HG03354 (cell line): ENCODE measurements at regions not wholly inside any gene's neighbourhood (a gene's known extent, or its start where the extent isn't known, plus 50 kb on each side); places are given as distances from the start of the nearest gene placed in this dataset.
"Not testable (repeated sequence)": the region's sequence is repeated elsewhere in the genome, so short reads cannot be mapped to it uniquely, and the experiment has no call there.

Source experiments
- ATAC-seq: cut with Tn5 transposase; IDR thresholded peaks from one replicate; pipeline ENCODE4 v1.9.1; 2021; ENCODE audit warnings: mild to moderate bottlenecking; ENCODE audit not compliant: unreplicated experiment, poor library complexity, severe bottlenecking

GRCh38 chr9:15048772-15049171 is 138.5 kb upstream of the FREM1 start:
- ATAC-seq, result no peak

DNA sequence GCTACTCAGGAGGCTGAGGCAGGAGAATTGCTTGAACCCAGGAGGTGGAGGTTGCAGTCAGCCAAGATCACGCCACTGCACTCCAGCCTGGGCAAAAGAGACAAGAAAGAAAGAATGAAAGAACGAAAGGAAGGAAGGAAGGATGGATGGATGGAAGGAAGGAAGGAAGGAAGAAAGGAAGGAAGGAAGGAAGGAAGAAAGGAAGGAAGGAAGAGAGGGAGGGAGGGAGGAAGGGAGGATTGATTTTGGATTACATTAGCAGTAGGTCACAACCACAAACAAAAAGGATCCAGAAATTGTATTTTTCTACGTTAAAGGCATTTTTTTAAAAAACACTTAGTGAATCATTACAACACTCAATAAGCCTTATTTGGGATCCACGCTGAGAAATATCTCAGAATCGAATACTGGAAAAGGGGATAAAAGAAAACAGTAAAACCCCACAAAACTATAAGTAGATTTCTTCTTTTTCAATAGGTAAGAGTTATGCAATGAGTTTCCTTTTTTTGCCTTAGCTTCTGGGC is 136.9 kb upstream of the FREM1 start:
- no peak for ATAC-seq

DNA sequence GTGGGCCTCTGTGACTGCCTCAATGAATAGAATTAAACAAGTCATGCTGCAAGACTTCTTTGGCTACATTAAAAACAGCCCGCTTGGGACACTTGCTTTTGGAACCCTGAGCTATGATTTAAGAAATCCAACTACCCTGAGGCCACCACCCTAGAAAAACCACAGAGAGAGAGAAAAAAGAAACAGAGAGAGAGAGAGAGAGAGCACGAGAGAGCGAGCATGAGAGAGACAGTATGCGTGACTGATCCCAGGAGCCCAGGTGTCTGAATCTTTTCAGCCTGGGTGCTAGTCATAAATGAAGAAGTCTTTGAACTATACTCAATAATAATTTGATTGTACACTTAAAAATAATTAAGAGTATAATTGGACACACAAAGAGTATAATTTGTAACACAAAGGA is 123.1 kb upstream of the FREM1 start:
- no peak for ATAC-seq

DNA sequence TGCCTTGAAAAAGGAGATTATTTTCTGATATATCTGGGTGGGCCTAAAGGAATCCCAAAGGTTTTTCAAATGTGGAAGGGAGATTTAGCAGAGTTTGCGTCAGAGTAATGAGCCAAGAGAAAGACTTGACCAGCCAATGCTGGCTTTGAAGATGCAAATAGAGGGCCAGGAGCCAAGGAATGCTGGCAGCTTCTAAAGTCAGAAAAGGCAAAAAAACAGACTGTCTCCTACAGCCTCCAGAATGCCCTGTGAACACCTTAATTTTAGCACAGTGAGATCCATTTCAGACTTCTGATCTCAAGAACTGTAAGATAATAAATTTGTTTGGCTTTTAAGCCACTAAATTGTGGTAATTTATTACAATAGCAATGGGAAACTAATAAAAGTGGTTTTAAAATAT is 122.6 kb upstream of the FREM1 start:
- no peak for ATAC-seq

DNA sequence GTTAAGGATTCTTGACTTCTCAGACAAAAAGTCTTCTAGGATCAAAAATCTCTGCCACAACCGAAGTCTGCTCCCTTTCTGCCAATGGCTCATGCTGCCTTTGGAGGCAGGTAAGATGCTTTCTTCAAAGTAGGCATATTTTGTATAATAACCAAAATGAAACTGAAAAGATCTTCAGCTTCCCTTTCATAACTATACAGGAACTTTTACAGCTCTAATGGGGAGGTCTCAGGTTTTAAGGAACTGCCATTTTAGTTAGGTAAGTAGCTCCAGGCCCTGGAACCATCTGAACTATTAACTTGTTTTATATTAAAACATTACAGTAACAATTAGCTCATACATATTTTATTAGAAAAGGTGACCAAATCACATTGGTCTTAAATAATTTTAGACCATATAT is 110.9 kb upstream of the FREM1 start:
- no peak for ATAC-seq

- no peak for ATAC-seq
Observed at GRCh38 chr9:15018096-15018637, 107.9 kb upstream of the FREM1 start.

DNA sequence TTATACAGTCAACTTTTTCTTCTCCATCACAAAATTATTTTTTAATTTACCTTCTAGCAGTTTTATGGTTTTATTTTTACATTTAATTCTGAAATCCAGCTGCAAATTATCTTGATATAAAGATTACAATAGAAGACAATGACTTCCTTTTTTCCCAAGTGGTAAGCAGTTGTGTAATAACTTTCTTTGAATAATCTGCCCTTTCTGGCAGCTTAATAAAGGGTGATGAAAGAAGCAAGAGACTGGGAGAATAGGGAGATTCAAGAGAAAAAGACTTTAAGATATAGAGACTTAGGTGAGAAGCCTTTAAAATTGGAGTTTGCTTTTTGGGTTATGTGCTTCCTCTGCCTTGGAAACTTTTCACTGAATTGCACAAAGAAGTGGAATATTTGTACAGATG is 100.4 kb upstream of the FREM1 start:
- ATAC-seq, result no peak

DNA sequence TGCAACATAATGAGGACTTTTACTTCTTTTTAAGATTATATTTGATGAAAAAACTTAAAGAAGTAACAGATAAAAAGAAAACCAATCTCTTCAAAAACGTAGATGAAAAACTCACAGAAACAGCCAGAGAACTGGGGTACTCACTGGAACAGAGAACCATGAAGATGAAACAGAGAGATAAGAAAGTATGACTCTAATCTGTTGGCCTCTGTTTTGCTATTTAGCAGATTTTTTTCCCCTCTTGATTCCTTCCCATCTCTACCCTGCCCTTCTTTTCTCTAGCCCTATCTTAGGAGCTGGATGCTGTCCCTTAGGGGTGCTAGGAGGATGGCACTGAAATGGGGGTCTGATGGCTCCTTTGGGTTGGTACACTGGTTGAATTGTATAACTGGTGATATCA is 97.5 kb upstream of the FREM1 start:
- ATAC-seq, result no peak

DNA sequence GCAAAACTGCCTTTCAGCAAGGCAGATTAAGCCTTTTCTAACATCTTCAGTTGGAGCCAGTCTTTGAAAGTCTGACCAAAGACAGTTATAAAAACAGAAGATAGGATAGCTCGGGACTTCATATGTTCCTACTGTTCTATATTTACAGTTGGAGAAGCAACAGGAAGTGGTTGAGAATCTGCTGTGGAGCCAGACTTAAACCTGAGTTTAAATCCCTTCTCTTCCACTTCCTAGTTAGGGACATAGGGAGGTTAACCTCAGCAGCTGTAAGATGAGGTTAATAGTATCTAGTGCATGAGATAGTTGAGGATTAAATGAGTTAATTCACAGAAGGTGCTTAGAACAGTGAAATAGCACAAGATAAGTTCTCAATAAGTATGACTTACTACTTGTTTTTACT is 84.5 kb upstream of the FREM1 start:
- ATAC-seq, result no peak

- no peak for ATAC-seq
Observed at GRCh38 chr9:14993901-14994554, 83.8 kb upstream of the FREM1 start.

DNA sequence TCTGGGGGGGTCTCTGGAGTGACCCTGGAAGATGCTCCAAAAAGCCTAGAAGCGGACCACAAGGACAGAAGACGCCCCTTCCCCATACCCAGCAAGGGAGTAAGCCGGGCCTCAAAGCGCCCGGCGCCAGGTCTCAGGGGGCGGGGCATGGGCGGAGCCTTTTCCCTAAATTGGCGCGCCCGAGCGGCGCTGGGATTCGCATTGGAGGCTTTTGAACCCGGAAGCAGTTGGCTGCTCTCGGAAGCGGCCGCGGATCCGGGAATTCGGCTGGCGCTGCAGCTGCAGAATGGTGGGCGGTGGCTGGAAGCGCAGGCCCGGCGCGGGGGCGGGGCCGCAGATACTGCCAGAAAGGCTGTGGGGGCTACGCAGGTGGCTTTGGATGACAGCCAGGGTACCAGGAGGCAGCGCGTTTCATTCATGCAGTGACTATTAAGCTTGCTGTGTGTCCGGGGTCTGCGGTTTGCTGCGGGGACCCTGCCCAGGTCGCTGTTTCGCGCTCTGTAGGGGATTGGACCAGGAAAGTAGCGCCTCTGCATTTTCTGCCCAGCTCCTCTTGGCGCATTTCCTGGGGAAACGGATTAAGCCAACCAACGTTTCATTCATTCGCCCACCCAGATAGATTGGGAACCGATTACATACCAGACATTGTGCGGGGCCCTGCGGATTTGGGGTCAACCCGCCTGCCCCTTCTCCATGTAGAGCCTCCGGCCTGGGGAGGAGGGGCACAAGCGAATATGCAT is 83.0 kb upstream of the FREM1 start:
- peak; percentile 59 for ATAC-seq

DNA sequence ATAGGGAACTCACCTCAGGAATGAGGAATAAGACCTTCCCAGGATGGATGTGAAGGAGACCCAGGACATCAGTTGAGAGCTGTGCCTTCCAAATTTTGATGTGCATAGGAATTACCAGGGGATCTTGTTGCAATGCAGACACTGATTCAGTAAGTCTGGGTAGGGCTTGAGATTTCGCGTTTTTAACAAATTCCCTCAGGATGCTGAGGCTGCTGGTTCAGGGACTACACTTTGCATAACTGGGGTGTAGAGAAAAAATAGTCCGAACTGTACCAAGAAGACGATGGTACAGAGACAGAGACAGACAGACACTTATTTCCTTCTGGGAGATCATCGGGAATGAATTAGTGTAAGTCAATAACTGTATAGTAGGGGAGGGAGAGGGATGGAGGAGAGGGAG is 82.3 kb upstream of the FREM1 start:
- no peak for ATAC-seq

GRCh38 chr9:14992081-14992480 is 81.9 kb upstream of the FREM1 start:
- ATAC-seq, result no peak

DNA sequence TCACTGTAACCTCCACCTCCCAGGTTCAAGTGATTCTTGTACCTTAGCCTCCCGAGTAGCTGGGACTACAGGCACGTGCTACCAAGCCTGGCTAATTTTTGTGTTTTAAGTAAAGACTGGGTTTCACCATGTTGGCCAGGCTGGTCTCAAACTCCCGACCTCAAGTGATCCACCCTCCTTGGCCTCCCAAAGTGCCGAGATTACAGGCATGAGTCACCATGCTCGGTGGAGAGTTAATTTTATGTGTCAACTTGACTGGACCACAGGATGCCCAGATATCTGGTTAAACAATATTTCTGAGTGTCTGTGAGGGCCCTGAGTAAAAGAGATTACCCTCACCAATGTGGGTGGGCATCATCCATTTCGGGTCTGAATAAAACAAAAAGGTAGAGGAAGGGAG is 80.4 kb upstream of the FREM1 start:
- ATAC-seq, result not testable (repeated sequence)

- ATAC-seq, result no peak
Observed at GRCh38 chr9:14989811-14990210, 79.6 kb upstream of the FREM1 start.

GRCh38 chr9:14989336-14989735 is 79.1 kb upstream of the FREM1 start:
- not testable (repeated sequence) for ATAC-seq

- ATAC-seq, result peak; percentile 92
Observed at GRCh38 chr9:14987858-14988257, 77.6 kb upstream of the FREM1 start.

DNA sequence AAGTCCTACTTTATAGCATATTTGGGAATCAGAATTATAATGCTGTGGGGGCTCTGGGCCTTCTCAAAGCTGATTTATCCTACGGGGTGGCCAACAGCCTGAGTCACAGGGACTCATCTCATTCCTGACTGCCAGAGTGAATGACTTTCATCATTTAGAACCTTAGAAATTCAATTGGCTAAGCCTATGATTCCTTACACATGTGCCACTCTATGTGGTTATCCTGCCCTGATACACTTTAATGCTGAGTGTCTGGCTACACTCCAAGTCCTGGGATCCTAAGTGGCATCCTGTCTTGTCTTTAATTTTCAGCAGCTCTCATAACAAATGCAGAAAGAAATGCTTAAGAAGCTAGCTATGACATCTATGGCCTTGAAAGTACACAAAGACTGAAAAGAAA is 75.2 kb upstream of the FREM1 start:
- no peak for ATAC-seq

GRCh38 chr9:14983599-14983998 is 73.4 kb upstream of the FREM1 start:
- ATAC-seq, result no peak

GRCh38 chr9:14981291-14981950 is 71.2 kb upstream of the FREM1 start:
- ATAC-seq, result no peak
